ENCODE measurements at regions not wholly inside any gene's neighbourhood (a gene's known extent, or its start where the extent isn't known, plus 50 kb on each side); places are given as distances from the start of the nearest gene placed in this dataset.

DNA sequence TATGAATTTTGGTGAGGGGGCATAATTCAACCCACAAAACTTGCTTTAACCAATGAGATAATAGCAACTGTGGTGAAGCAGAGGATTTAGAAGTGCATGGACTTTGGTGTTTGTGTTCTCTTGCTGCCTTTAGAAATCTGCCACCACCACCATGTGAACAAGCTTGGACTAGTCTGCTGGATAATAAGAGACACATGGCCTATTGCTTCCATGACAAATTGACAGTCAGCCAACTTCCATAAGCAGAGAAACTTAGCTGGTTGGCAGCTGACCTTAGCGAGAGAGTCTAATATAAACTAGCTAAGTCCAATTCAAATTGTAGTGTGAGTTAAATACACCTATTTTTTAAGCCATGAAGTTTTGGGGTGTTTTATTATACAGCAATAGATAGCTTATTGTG, 482.1 kb upstream of the ANO5 start:
- TF ChIP-seq, protein P1, sequence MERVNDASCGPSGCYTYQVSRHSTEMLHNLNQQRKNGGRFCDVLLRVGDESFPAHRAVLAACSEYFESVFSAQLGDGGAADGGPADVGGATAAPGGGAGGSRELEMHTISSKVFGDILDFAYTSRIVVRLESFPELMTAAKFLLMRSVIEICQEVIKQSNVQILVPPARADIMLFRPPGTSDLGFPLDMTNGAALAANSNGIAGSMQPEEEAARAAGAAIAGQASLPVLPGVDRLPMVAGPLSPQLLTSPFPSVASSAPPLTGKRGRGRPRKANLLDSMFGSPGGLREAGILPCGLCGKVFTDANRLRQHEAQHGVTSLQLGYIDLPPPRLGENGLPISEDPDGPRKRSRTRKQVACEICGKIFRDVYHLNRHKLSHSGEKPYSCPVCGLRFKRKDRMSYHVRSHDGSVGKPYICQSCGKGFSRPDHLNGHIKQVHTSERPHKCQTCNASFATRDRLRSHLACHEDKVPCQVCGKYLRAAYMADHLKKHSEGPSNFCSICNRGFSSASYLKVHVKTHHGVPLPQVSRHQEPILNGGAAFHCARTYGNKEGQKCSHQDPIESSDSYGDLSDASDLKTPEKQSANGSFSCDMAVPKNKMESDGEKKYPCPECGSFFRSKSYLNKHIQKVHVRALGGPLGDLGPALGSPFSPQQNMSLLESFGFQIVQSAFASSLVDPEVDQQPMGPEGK (CRISPR knock-in tag; IDR thresholded peaks at IDR 0.05; ENCODE audit: borderline replicate concordance) = no peak
- TF ChIP-seq ZNF70 (CRISPR knock-in tag; IDR thresholded peaks at IDR 0.05) (no peak), BACH2 (CRISPR knock-in tag; IDR thresholded peaks at IDR 0.05; ENCODE audit: borderline replicate concordance) (no peak)
